GM11168 (cell line): ENCODE measurements at regions not wholly inside any gene's neighbourhood (a gene's known extent, or its start where the extent isn't known, plus 50 kb on each side); places are given as distances from the start of the nearest gene placed in this dataset.
"Not testable (repeated sequence)": the region's sequence is repeated elsewhere in the genome, so short reads cannot be mapped to it uniquely, and the experiment has no call there.

Experiments used
- in situ Hi-C: fragments of 300-500 bp; cut with MboI; formaldehyde crosslinking; loops from one replicate; pipeline ENCODE4 v1.12.0; 2022; ENCODE audit warnings: low sequenced_read_pairs; ENCODE audit not compliant: unreplicated experiment

- in situ Hi-C loops: no loop called here
These were observed 51.4 kb upstream of the S1PR1 start for GRCh38 chr1:101185421-101185820.

DNA sequence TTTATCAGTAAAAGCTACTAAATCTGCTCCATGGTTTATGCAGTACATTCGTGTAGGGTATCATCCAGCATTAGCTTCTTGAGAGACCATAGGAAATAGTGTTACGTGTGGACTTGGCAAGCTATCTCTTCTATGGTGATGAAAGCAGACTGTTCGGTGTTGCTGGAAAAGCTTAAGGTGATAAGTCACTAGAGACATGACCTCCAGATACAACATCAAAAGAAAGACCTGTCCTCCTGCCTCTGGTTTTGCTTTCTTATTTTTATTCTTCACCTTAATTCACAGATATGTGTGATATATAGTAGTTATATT lies 53.5 kb upstream of the S1PR1 start:
- in situ Hi-C loops: no loop called here

- in situ Hi-C loops: no loop called here
These were observed 54.0 kb upstream of the S1PR1 start for GRCh38 chr1:101182627-101183387.

DNA sequence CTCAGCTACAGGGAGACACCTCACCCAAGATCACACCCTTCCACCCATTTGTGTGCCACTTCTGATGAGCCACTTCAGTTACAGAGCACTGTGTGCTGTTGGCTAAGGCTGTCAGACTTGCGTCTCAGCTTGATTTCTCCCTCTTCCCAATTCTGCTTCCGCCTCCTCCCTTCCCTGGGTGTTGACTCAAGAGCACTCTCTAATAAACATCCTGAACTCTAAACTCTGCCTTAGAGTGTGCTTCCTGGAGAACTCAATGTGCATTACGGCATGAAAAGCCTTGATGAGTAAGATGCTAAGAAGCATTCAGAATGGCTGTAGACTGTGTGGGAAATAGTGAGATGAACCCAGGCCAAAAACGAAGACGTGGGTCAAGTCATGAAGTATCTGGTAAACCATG lies 54.9 kb upstream of the S1PR1 start:
- in situ Hi-C loops: no loop called here

GRCh38 chr1:101178688-101179491 lies 57.9 kb upstream of the S1PR1 start:
- in situ Hi-C loops: no loop called here

- in situ Hi-C loops: no loop called here
These were observed 58.5 kb upstream of the S1PR1 start for GRCh38 chr1:101178341-101178687.

DNA sequence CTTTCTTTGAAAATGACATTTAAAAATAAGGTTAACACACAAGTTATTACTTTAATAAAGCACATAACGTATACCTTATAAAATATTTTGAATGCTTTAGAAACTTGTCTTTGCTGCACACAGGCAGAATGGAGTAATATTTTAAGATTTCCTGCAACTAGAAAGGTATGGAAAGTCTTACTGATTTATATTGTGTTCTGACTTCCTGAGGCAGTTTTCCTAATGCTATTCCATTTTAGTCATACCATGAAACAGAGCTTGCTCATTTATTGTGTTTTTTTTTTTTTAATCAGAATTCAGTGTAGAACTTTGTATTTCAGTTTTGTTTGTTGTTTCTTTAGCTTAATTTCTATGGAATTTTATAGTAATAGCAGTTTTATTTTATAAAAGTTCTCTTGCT lies 60.9 kb upstream of the S1PR1 start:
- in situ Hi-C loops: no loop called here

GRCh38 chr1:101175466-101175865 lies 61.4 kb upstream of the S1PR1 start:
- in situ Hi-C loops: no loop called here

- in situ Hi-C loops: no loop called here
These were observed 62.1 kb upstream of the S1PR1 start for GRCh38 chr1:101174722-101175121.

DNA sequence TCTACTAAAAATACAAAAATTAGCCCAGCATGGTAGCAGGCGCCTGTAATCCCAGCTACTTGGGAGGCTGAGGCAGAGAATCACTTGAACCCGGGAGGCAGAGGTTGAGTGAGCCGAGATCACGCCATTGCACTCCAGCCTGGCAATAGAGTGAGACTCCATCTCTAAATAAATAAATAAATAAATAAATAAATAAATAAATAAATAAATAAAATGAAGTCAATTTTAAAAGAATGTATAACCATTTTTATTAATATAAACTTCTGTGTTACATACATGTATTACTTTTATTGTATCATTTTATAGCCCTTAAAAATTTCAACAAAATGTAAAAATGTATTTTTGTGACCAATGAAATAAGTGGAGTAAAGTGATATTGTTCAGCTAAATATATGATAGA lies 62.5 kb upstream of the S1PR1 start:
- in situ Hi-C loops: not testable (repeated sequence)

- in situ Hi-C loops: no loop called here
These were observed 66.2 kb upstream of the S1PR1 start for GRCh38 chr1:101170506-101171050.

DNA sequence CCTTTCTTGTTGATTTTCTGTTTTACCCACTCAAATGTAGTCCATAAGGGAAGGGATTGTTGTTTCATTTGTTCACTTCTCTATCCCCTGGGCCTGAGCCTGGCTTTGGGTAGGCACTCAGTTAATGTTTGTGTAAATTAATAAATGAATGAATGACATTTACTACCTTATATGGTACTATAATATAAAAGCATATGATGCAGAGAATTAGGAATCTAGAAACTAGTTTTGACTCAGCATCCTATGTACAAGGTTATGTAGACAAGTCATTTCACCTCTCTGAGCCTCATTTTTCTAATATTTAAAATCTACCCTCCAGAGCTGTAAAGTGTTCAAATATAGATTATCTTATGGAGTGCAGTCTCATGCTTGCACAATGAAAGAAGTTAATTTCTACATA lies 68.9 kb upstream of the S1PR1 start:
- in situ Hi-C loops: no loop called here

DNA sequence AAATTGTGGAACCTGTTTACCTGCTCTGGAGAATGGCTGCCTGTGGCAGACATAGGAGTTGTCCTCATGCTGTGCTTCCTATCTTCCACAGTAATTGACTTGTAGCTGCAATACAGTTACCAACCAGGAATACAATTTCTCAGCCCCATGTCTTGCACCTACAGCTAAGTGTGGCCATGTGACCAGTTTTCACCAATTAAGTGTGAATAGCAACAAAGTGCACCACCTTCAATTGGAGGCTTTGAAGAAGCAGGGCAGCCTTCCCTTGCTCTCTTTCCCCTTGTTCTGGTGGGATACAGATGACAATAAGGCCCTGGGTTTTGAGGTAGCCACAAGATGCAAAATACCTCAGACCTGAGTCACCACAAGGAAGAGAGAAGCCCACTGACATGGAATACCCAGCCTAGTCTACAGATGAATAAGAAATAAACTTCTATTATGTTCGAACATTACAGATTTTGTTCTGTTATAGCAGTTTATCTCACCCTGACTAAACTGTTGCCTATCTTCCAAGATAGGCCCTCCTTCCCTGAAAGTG lies 70.2 kb upstream of the S1PR1 start:
- in situ Hi-C loops: no loop called here

GRCh38 chr1:101165954-101166353 lies 70.9 kb upstream of the S1PR1 start:
- in situ Hi-C loops: no loop called here

DNA sequence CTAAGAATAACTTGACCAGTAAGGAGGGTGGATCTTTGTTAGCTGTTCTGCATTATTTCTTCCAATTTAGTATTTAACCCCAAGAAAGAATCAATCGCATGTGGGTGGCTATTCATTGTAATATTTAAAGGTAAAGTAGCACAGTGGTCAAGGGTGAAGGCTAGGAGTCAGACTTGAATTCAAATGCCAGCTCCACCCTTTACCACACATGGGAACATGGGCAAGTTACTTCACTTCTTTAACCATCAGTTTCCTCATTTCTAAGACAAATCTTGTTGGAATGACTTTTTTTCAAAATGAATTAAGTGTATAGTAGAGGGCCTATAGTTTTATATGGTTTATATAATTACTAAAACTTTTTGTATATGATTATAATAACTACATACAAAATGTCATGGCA lies 71.3 kb upstream of the S1PR1 start:
- in situ Hi-C loops: no loop called here

DNA sequence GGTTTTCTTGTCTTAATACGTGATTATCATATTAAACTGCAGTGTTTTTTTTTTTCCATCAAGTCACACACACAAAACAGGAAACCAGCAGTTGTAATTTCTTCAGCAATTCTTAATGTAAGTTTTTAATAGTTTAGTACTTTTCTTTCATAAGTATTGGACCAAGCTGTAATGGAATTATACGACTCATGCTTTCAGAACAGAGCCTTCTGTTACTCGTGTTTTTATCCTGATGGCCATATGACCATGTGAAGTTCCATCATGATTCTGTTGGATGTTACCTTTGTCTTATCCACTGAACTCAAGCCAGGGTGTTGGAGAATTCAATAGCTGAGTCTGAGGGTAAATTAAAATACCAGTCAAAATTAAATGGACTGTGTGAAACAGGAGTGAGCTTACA lies 72.0 kb upstream of the S1PR1 start:
- in situ Hi-C loops: no loop called here

DNA sequence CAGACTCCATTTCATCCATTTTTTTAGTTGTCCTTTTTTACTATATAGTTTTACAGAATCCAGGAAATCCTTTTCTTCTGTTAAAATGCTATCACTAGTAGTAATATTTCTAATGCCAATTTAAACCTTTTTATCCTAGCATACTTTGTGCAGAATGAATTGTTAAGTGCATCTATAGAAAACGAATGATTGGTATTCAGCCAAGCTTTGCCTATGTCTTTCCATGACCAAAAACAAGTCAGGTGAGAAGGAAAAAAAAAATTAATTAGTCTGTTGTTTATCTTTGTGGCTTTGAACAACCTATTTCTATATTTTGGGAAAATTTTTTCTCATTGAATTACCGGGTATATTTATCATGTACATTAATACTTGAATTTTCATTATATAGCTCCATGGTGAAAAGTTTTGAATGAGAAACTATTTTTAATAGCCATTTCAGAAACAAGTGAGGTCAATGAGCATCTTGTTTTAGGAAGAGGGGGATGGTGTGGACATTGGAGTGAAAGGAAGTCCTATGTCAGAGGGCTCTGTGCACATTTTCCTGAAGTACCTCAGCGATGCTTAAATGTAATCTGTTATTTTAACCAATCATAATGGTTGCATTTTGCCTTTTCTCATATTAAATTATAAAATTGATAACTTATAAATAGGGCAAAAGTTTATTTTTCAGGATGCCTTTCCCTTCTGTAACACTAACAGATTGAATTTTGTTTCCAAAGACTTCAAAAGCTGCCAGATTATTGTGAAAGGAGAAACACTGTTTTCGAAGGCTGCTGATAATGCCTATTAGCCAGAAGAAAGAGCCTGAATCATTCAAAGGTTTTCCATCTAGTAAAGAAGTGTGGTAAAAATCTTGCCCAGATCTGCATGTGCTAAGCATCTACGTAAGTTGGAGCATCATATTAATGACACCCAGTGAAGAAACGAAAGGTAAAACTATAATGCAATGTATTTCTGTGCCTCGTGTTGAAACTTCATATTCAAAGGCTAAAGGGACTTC lies 73.8 kb upstream of the S1PR1 start:
- in situ Hi-C loops: no loop called here

GRCh38 chr1:101162300-101162699 lies 74.5 kb upstream of the S1PR1 start:
- in situ Hi-C loops: no loop called here

GRCh38 chr1:101161619-101162018 lies 75.2 kb upstream of the S1PR1 start:
- in situ Hi-C loops: no loop called here

DNA sequence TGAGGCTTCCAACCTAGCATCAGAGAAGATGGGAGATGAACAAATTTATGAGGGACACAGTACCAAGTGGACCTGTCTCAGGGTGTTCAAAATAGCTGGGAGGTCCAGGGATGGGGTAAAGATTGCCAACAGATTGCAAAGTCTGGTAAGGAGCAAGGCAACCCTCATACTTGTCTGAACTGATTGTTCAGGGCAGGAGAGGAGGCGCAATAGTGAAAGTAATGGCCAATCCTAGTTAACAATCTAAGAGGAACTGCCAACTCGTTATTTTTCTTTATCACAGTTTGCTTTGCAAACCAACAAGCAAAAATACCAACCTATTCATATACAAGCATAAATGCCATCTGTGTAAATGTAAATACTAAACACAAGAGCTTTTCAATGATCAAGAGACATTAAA lies 78.4 kb upstream of the S1PR1 start:
- in situ Hi-C loops: no loop called here
